Astrocyte (in vitro differentiated cells and primary cell): ENCODE measurements at regions not wholly inside any gene's neighbourhood (a gene's known extent, or its start where the extent isn't known, plus 50 kb on each side); places are given as distances from the start of the nearest gene placed in this dataset.

ENCODE experiments used
- CTCF ChIP-seq: IDR thresholded peaks from 2 replicates; pipeline ENCODE4 v1.5.1; 2011; ENCODE audit warnings: low read depth, mild to moderate bottlenecking, inconsistent platforms, low read length, moderate library complexity; ENCODE audit not compliant: insufficient read depth
- EZH2 ChIP-seq: IDR thresholded peaks from 2 replicates; pipeline ENCODE4 v1.6.1; 2012; ENCODE audit warnings: mild to moderate bottlenecking, low read length, inconsistent platforms; ENCODE audit not compliant: insufficient read depth

- TF ChIP-seq EZH2, result no peak
- no peak for TF ChIP-seq CTCF
Measured at GRCh38 chrX:139200346-139200745, 330.2 kb upstream of the F9 start.
